C4-2B (cell line): ENCODE measurements at regions not wholly inside any gene's neighbourhood (a gene's known extent, or its start where the extent isn't known, plus 50 kb on each side); places are given as distances from the start of the nearest gene placed in this dataset.

Experiments used
- ZFX ChIP-seq: fragments of 450-650 bp; IDR thresholded peaks from 2 replicates; pipeline ENCODE4 v1.6.1; 2017
- TF ChIP-seq, protein P1 (sequence below): fragments of 450-650 bp; conservative IDR thresholded peaks from 2 replicates; pipeline ENCODE4 v1.5.1; 2017; ENCODE audit warnings: mild to moderate bottlenecking

DNA sequence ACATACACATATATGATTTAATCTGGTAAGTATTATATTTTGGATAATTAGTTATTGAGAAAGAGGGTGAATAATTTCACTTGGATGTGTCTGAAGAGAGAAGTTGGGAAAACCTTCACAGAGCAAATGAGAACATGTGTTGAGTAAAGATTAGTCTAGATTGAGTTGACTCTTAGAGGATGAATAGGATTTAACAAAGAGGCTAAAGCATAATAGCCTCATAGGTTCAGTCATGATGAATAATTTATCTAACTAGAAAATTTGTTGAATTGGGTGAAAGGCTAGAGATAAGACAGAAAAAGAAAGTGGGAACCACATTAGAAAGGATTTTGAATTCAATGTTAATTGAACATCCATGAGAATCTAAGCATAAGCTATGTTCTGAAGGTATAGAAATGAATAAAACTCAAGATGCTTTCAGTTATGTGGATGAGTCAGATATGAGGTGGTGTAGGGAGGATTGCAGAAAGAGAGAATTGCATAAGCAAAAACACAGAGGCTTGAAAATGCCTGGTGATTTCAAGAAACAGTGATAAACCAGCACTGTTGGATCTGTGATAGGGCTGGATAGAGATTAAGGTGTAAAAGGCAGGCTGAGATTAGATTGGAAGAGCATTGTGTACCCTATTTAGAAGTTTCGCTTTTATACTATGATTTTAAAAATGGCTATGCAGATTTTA, 207.6 kb upstream of the NR3C2 start:
- TF ChIP-seq, protein P1, sequence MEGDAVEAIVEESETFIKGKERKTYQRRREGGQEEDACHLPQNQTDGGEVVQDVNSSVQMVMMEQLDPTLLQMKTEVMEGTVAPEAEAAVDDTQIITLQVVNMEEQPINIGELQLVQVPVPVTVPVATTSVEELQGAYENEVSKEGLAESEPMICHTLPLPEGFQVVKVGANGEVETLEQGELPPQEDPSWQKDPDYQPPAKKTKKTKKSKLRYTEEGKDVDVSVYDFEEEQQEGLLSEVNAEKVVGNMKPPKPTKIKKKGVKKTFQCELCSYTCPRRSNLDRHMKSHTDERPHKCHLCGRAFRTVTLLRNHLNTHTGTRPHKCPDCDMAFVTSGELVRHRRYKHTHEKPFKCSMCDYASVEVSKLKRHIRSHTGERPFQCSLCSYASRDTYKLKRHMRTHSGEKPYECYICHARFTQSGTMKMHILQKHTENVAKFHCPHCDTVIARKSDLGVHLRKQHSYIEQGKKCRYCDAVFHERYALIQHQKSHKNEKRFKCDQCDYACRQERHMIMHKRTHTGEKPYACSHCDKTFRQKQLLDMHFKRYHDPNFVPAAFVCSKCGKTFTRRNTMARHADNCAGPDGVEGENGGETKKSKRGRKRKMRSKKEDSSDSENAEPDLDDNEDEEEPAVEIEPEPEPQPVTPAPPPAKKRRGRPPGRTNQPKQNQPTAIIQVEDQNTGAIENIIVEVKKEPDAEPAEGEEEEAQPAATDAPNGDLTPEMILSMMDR = no peak
- TF ChIP-seq ZFX = no peak
